ENCODE measurements at regions not wholly inside any gene's neighbourhood (a gene's known extent, or its start where the extent isn't known, plus 50 kb on each side); places are given as distances from the start of the nearest gene placed in this dataset.

DNA sequence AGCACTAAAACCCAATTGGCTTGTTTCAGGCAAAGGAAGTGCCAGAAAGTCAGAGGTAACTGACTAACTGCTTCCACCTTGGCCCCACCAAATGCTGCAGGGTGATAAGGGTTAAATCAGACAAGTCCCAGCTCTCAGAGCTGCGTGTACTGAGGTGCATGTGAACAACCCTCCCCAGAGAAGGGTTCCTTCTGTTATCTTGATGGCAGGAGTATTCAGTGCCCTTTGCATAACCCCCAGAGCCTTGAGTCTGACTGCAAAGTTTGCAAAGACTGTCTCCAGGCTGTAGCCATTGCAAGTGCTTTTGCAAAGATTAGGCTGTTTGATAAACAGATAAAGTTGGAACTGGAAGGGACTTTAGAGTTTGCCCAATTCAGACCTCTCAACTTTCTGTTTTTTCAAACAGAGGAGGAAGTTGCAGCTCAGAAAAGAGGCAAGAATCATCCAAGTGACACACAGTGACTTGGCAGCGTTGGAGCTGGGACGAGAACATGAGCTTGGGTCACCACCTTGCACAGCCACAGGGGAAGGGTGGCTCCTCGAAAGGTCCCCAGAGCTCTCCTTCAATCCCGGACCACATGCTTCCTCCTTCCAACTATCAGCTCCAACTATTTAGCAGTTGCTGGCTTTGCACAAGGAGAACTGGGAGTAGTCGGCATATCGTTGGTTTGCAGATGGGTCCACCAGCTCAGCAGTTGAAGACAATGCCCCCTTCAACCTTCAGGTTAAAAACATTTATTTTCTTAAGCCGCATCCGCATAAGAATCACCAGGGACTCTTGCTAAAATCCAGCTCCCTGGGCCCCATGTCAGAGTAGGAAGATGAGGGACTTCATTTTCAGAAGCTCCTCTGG is 224.8 kb upstream of the HES1 start:
- Histone ChIP-seq H3K79me2 (ENCODE audit: control insufficient read depth, insufficient read depth, low read length) (no peaks in the 10 kb centered on the region), H3K4me1 (ENCODE audit: control insufficient read depth, extremely low read depth, insufficient read depth, low read length) (no peaks in the 10 kb centered on the region), H3K36me3 (ENCODE audit: control insufficient read depth in 2 of 2, extremely low read depth in 1 of 2, insufficient read depth in 2 of 2, low read length in 2 of 2) (no peaks in the 10 kb centered on the region), H3K4me2 (ENCODE audit: control insufficient read depth, extremely low read depth, insufficient read depth, low read depth, low read length) (no peak overlapping the region), H3K27me3 (ENCODE audit: control insufficient read depth, extremely low read depth, insufficient read depth, low read length) (no peaks in the 10 kb centered on the region), H4K20me1 (ENCODE audit: control insufficient read depth, extremely low read depth, insufficient read depth, low read length) (no peaks in the 10 kb centered on the region), H3K9me1 (ENCODE audit: control insufficient read depth, extremely low read depth, insufficient read depth, low read length) (no peaks in the 10 kb centered on the region), H3K9me3 (ENCODE audit: control insufficient read depth, low read depth, low read length) (peaks cover 3% of the 10 kb centered on the region), H3K27ac (ENCODE audit: control insufficient read depth, insufficient read depth, low read length) (no peak overlapping the region), H2AFZ (ENCODE audit: control insufficient read depth, low read length) (no peak overlapping the region), H3K4me3 (ENCODE audit: control insufficient read depth in 2 of 3, extremely low read depth in 1 of 3, insufficient read depth in 2 of 3, low read depth in 1 of 3, low read length in 3 of 3) (no peak overlapping the region), H3K9ac (ENCODE audit: control insufficient read depth, extremely low read depth, insufficient read depth, low read length) (no peak overlapping the region)
- dilution Hi-C loops (cut with MboI; ENCODE audit: extremely low pct_ligation_motif_present, low sequenced_read_pairs), result no loop called here
- TF ChIP-seq EZH2 (IDR thresholded peaks at IDR 0.05; ENCODE audit: low read length), result no peak
- TF ChIP-seq, protein P1, sequence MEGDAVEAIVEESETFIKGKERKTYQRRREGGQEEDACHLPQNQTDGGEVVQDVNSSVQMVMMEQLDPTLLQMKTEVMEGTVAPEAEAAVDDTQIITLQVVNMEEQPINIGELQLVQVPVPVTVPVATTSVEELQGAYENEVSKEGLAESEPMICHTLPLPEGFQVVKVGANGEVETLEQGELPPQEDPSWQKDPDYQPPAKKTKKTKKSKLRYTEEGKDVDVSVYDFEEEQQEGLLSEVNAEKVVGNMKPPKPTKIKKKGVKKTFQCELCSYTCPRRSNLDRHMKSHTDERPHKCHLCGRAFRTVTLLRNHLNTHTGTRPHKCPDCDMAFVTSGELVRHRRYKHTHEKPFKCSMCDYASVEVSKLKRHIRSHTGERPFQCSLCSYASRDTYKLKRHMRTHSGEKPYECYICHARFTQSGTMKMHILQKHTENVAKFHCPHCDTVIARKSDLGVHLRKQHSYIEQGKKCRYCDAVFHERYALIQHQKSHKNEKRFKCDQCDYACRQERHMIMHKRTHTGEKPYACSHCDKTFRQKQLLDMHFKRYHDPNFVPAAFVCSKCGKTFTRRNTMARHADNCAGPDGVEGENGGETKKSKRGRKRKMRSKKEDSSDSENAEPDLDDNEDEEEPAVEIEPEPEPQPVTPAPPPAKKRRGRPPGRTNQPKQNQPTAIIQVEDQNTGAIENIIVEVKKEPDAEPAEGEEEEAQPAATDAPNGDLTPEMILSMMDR (optimal IDR thresholded peaks at IDR 0.05 in 1 of 3, IDR thresholded peaks at IDR 0.05 in 1 of 3, conservative IDR thresholded peaks at IDR 0.05 in 1 of 3; ENCODE audit: extremely low read depth in 1 of 3, insufficient read depth in 2 of 3, low read length in 3 of 3), result no peak
- FAIRE-seq (no peak), DNase-seq (ENCODE audit: low read depth, low spot score) (no peak)

GRCh38 chr3:193911784-193912340 is 224.1 kb upstream of the HES1 start:
- TF ChIP-seq, protein P1 (optimal IDR thresholded peaks at IDR 0.05 in 1 of 3, IDR thresholded peaks at IDR 0.05 in 1 of 3, conservative IDR thresholded peaks at IDR 0.05 in 1 of 3; ENCODE audit: extremely low read depth in 1 of 3, insufficient read depth in 2 of 3, low read length in 3 of 3), result no peak
- TF ChIP-seq EZH2 (IDR thresholded peaks at IDR 0.05; ENCODE audit: low read length), result no peak
- Histone ChIP-seq H3K36me3 (ENCODE audit: control insufficient read depth in 2 of 2, extremely low read depth in 1 of 2, insufficient read depth in 2 of 2, low read length in 2 of 2) (no peaks in the 10 kb centered on the region), H3K9me1 (ENCODE audit: control insufficient read depth, extremely low read depth, insufficient read depth, low read length) (no peaks in the 10 kb centered on the region), H3K27me3 (ENCODE audit: control insufficient read depth, extremely low read depth, insufficient read depth, low read length) (no peaks in the 10 kb centered on the region), H3K4me2 (ENCODE audit: control insufficient read depth, extremely low read depth, insufficient read depth, low read depth, low read length) (no peak overlapping the region), H3K9me3 (ENCODE audit: control insufficient read depth, low read depth, low read length) (peaks cover 3% of the 10 kb centered on the region), H2AFZ (ENCODE audit: control insufficient read depth, low read length) (no peak overlapping the region), H3K9ac (ENCODE audit: control insufficient read depth, extremely low read depth, insufficient read depth, low read length) (no peak overlapping the region), H3K4me1 (ENCODE audit: control insufficient read depth, extremely low read depth, insufficient read depth, low read length) (no peaks in the 10 kb centered on the region), H3K27ac (ENCODE audit: control insufficient read depth, insufficient read depth, low read length) (no peak overlapping the region), H3K4me3 (ENCODE audit: control insufficient read depth in 2 of 3, extremely low read depth in 1 of 3, insufficient read depth in 2 of 3, low read depth in 1 of 3, low read length in 3 of 3) (no peak overlapping the region), H3K79me2 (ENCODE audit: control insufficient read depth, insufficient read depth, low read length) (no peaks in the 10 kb centered on the region), H4K20me1 (ENCODE audit: control insufficient read depth, extremely low read depth, insufficient read depth, low read length) (no peaks in the 10 kb centered on the region)
- FAIRE-seq (no peak), DNase-seq (ENCODE audit: low read depth, low spot score) (no peak)
- dilution Hi-C loops (cut with MboI; ENCODE audit: extremely low pct_ligation_motif_present, low sequenced_read_pairs), result no loop called here

Measured in keratinocyte (primary cell).